Panc1 (cell line): ENCODE measurements at regions not wholly inside any gene's neighbourhood (a gene's known extent, or its start where the extent isn't known, plus 50 kb on each side); places are given as distances from the start of the nearest gene placed in this dataset.

Experiments used
- CTCF ChIP-seq: fragments of 450-650 bp; IDR thresholded peaks from 2 replicates; pipeline ENCODE4 v1.5.1; 2017; ENCODE audit warnings: mild to moderate bottlenecking
- POLR2AphosphoS5 ChIP-seq: IDR thresholded peaks from 2 replicates; pipeline ENCODE4 v1.6.1; 2012; ENCODE audit warnings: mild to moderate bottlenecking, low read depth, low read length, moderate library complexity
- REST ChIP-seq, 2 experiments: IDR thresholded peaks; 2 replicates each; pipeline ENCODE4 v1.6.1; 2011 to 2012; ENCODE audit warnings: low read depth in 2 of 2, control low read depth in 1 of 2, low read length in 1 of 2, mild to moderate bottlenecking in 1 of 2, moderate library complexity in 1 of 2; ENCODE audit not compliant: insufficient read depth in 1 of 2

- no peak; the same call in 1 of the 2 replicates for TF ChIP-seq CTCF
- no peak for TF ChIP-seq POLR2AphosphoS5
- no peak for TF ChIP-seq REST (IDR thresholded peaks at IDR 0.05; ENCODE audit: insufficient read depth in 1 of 2, low read depth in 2 of 2, low read length in 1 of 2)
Observed at GRCh38 chr10:9608602-9609001, 1409.1 kb upstream of the CELF2 start.
